B cell (primary cell): ENCODE measurements at regions not wholly inside any gene's neighbourhood (a gene's known extent, or its start where the extent isn't known, plus 50 kb on each side); places are given as distances from the start of the nearest gene placed in this dataset.

Experiments
- ATAC-seq: fragments of 200-7000 bp; cut with Tn5 transposase; one replicate; pipeline ENCODE4 v1.10.0; 2021; ENCODE audit warnings: low read depth, mild to moderate bottlenecking, moderate number of reproducible peaks, moderate library complexity
- CTCF ChIA-PET: fragments of 350-600 bp; sonication (Branson Sonifier 250); formaldehyde crosslinking; loops from one replicate; lab custom pipeline; 2021; ENCODE audit warnings: antibody characterized with exemption, inconsistent platforms; lab: Charles Lee
- POLR2A ChIA-PET: fragments of 350-600 bp; sonication (Branson Sonifier 250); formaldehyde crosslinking; loops from one replicate; lab custom pipeline; 2021; ENCODE audit warnings: antibody characterized with exemption; lab: Charles Lee
- DNase-seq: peaks from one replicate; pipeline ENCODE4 v3.0.0; 2013
- H2AFZ ChIP-seq: 2 replicates; pipeline ENCODE4 v1.6.1; 2012; ENCODE audit warnings: mild to moderate bottlenecking, low read depth, low read length; ENCODE audit not compliant: insufficient read depth, poor library complexity, severe bottlenecking
- H3K27ac ChIP-seq, 2 donors: 1 replicate in 1 of 2; 2 replicates in 1 of 2; pipeline ENCODE4 v1.5.1; 2012 to 2013; ENCODE audit warnings: low read length in 2 of 2, mild to moderate bottlenecking in 2 of 2, moderate library complexity in 1 of 2
- H3K27me3 ChIP-seq, 4 experiments: fragments of 200-600 bp in 1 of 4; sonication (generic) in 1 of 4; replicated peaks in 1 of 4; 1 replicate in 2 of 4; 2 replicates in 2 of 4; pipeline versions ENCODE4 v1.6.1 to v1.7.0; 2013 to 2016; ENCODE audit warnings: low read length in 3 of 4, mild to moderate bottlenecking in 2 of 4, mixed read lengths in 1 of 4, moderate library complexity in 1 of 4; ENCODE audit not compliant: insufficient read depth in 4 of 4, control insufficient read depth in 3 of 4; ENCODE audit errors: control extremely low read depth in 1 of 4
- H3K36me3 ChIP-seq, 2 experiments: replicated peaks in 1 of 2; 1 replicate in 1 of 2; 2 replicates in 1 of 2; pipeline versions ENCODE4 v1.6.1 to v1.7.1; 2013; ENCODE audit warnings: low read length in 1 of 2; ENCODE audit not compliant: insufficient read depth in 2 of 2, control insufficient read depth in 1 of 2; ENCODE audit errors: control extremely low read depth in 1 of 2, extremely low read depth in 1 of 2
- H3K4me1 ChIP-seq, 2 donors: fragments of 200-600 bp in 1 of 2; sonication (generic) in 1 of 2; 1 replicate in 1 of 2; 2 replicates in 1 of 2; pipeline versions ENCODE4 v1.5.1 to v1.6.1; 2013 to 2017; ENCODE audit warnings: low read length in 2 of 2; ENCODE audit not compliant: control insufficient read depth in 2 of 2, insufficient read depth in 2 of 2
- H3K4me2 ChIP-seq: replicated peaks from 2 replicates; pipeline ENCODE3; 2012; ENCODE audit warnings: mild to moderate bottlenecking, low read depth, low read length; ENCODE audit not compliant: poor library complexity, severe bottlenecking
- H3K4me3 ChIP-seq, 5 experiments: fragments of 200-600 bp in 1 of 5; sonication (generic) in 1 of 5; 1 replicate in 3 of 5; 2 replicates in 2 of 5; pipeline versions ENCODE4 v1.5.1 to v1.7.0; 2011 to 2016; ENCODE audit warnings: low read length in 4 of 5, mild to moderate bottlenecking in 4 of 5, low read depth in 2 of 5, control low read depth in 1 of 5, moderate library complexity in 1 of 5; ENCODE audit not compliant: insufficient read depth in 1 of 5; ENCODE audit errors: control extremely low read depth in 1 of 5, extremely low read depth in 1 of 5
- H3K79me2 ChIP-seq: fragments of 200-600 bp; sonication (generic); one replicate; pipeline ENCODE4 v1.6.0; 2016; ENCODE audit warnings: low read length; ENCODE audit not compliant: control insufficient read depth, insufficient read depth
- H3K9ac ChIP-seq: fragments of 200-600 bp; sonication (generic); 2 replicates; pipeline ENCODE4 v1.6.1; 2017; ENCODE audit warnings: mild to moderate bottlenecking, low read length, moderate library complexity
- H3K9me3 ChIP-seq, 3 donors: one replicate each; pipeline versions ENCODE4 v1.6.1 to v1.7.1; 2013; ENCODE audit warnings: low read length in 2 of 3; ENCODE audit not compliant: control insufficient read depth in 2 of 3, insufficient read depth in 1 of 3; ENCODE audit errors: control extremely low read depth in 1 of 3
- H4K20me1 ChIP-seq: 2 replicates; pipeline ENCODE4 v1.6.0; 2012; ENCODE audit warnings: mild to moderate bottlenecking, low read length; ENCODE audit not compliant: insufficient read depth, control insufficient read depth, poor library complexity, severe bottlenecking
- H3K27ac Mint-ChIP-seq: one replicate; pipeline ENCODE4 v1.8.0; 2021; ENCODE audit warnings: mixed read lengths
- H3K27me3 Mint-ChIP-seq: one replicate; pipeline ENCODE4 v1.8.0; 2021; ENCODE audit warnings: mixed read lengths
- H3K4me1 Mint-ChIP-seq: one replicate; pipeline ENCODE4 v1.8.0; 2021; ENCODE audit warnings: mixed read lengths
- H3K4me3 Mint-ChIP-seq: one replicate; pipeline ENCODE4 v1.8.0; 2021; ENCODE audit warnings: mixed read lengths
- H3K9me3 Mint-ChIP-seq: one replicate; pipeline ENCODE4 v1.8.0; 2022; ENCODE audit warnings: mixed read lengths; ENCODE audit not compliant: insufficient read depth
- EZH2 ChIP-seq: IDR thresholded peaks from 2 replicates; pipeline ENCODE4 v1.6.1; 2012; ENCODE audit warnings: borderline replicate concordance, low read depth, mild to moderate bottlenecking, moderate library complexity, low read length; ENCODE audit not compliant: insufficient read depth, poor library complexity, severe bottlenecking
- WGBS: methylation state at CpG from one replicate; pipeline ENCODE4 v1.1.5; 2013; ENCODE audit warnings: missing lambda C conversion rate; ENCODE audit not compliant: insufficient coverage; 5-methylcytosine and 5-hydroxymethylcytosine counted together
- intact Hi-C: fragments of 100-400 bp; cut with micrococcal nuclease; formaldehyde crosslinking; loops from one replicate; pipeline ENCODE4 v1.10.0; 2022
- TF ChIP-seq, protein P1 (sequence below): fragments of 200-600 bp; IDR thresholded peaks from one replicate; pipeline ENCODE4 v1.8.0; 2022; ENCODE audit warnings: antibody characterized with exemption, mild to moderate bottlenecking

- Histone ChIP-seq H3K4me2 (no peak overlapping the region), H3K4me1 (no peaks in the 10 kb centered on the region), H4K20me1 (no peaks in the 10 kb centered on the region), H3K27ac (no peak overlapping the region), H2AFZ (no peak overlapping the region), H3K27me3 (no peaks in the 10 kb centered on the region), H3K79me2 (no peaks in the 10 kb centered on the region), H3K36me3 (no peaks in the 10 kb centered on the region), H3K4me3 (no peak overlapping the region), H3K9me3 (peaks cover 2 to 9% (median 6%) of the 10 kb centered on the region in 3 donors), H3K9ac (no peak overlapping the region)
- ATAC-seq (no peak), DNase-seq (no peak)
- 95% methylated on average over 4 of the region's 4 CpGs for WGBS
- TF ChIP-seq EZH2, result no peak
- TF ChIP-seq, protein P1, sequence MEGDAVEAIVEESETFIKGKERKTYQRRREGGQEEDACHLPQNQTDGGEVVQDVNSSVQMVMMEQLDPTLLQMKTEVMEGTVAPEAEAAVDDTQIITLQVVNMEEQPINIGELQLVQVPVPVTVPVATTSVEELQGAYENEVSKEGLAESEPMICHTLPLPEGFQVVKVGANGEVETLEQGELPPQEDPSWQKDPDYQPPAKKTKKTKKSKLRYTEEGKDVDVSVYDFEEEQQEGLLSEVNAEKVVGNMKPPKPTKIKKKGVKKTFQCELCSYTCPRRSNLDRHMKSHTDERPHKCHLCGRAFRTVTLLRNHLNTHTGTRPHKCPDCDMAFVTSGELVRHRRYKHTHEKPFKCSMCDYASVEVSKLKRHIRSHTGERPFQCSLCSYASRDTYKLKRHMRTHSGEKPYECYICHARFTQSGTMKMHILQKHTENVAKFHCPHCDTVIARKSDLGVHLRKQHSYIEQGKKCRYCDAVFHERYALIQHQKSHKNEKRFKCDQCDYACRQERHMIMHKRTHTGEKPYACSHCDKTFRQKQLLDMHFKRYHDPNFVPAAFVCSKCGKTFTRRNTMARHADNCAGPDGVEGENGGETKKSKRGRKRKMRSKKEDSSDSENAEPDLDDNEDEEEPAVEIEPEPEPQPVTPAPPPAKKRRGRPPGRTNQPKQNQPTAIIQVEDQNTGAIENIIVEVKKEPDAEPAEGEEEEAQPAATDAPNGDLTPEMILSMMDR, result no peak
- ChIA-PET POLR2A (no interaction called here), CTCF (interaction anchor here (0.9 kb wide), 1 partner anchor 11 kb away, joined by 3 read pairs; no protein-coding TSS in a partner anchor)
- Mint-ChIP-seq H3K4me3 (no peak overlapping the region), H3K27ac (no peak overlapping the region), H3K27me3 (peaks cover 3% of the 10 kb centered on the region), H3K9me3 (peaks cover 4% of the 10 kb centered on the region), H3K4me1 (peaks cover 8% of the 10 kb centered on the region)
- intact Hi-C loops, result no loop called here
Measured at GRCh38 chr6:14888575-14889000, 357.3 kb upstream of the JARID2 start.

GRCh38 chr6:14889188-14889587, 356.7 kb upstream of the JARID2 start:
- H4K20me1 ChIP-seq, result no peaks in the 10 kb centered on the region
- H3K4me1 Mint-ChIP-seq, result peaks cover 8% of the 10 kb centered on the region
- H3K27me3 Mint-ChIP-seq, result peaks cover 3% of the 10 kb centered on the region
- DNase-seq, result no peak
- WGBS, result 80% methylated on average over 1 of the region's 2 CpGs
- H3K27ac ChIP-seq, result no peak overlapping the region
- POLR2A ChIA-PET, result no interaction called here
- H2AFZ ChIP-seq, result no peak overlapping the region
- no peaks in the 10 kb centered on the region for H3K36me3 ChIP-seq
- H3K4me3 Mint-ChIP-seq, result no peak overlapping the region
- intact Hi-C loops, result no loop called here
- no peak overlapping the region for H3K4me3 ChIP-seq
- H3K9me3 ChIP-seq, result peaks cover 2 to 9% (median 6%) of the 10 kb centered on the region in 3 donors
- peaks cover 4% of the 10 kb centered on the region for H3K9me3 Mint-ChIP-seq
- no peak for ATAC-seq
- H3K79me2 ChIP-seq, result no peaks in the 10 kb centered on the region
- no peak overlapping the region for H3K9ac ChIP-seq
- CTCF ChIA-PET, result no interaction called here
- H3K27me3 ChIP-seq, result no peaks in the 10 kb centered on the region
- H3K4me2 ChIP-seq, result no peak overlapping the region
- TF ChIP-seq EZH2, result no peak
- no peak overlapping the region for H3K27ac Mint-ChIP-seq
- no peaks in the 10 kb centered on the region for H3K4me1 ChIP-seq
